HG02852 (cell line): ENCODE measurements at regions not wholly inside any gene's neighbourhood (a gene's known extent, or its start where the extent isn't known, plus 50 kb on each side); places are given as distances from the start of the nearest gene placed in this dataset.

Experiments used
- ATAC-seq: cut with Tn5 transposase; IDR thresholded peaks from one replicate; pipeline ENCODE4 v1.9.1; 2021; ENCODE audit warnings: mild to moderate bottlenecking, moderate library complexity; ENCODE audit not compliant: unreplicated experiment

DNA sequence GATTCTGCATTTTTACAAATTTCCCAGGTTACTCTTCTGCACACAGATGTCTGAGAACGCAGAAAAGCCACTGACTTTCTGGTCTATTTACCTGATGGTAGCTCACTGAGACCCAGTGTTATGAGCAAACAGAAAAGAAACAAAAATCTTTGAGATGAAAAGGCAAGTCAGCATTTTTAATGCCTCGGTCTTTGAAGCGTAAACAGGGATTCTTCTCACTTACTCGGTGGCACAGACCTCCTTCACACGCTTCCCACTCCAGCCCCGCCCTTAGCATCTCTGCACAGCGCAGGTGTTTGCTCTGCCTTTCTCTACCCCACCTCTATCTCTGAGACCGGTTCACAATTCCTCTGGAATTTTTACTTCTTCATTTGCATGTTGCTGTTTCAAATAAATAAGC is 195.0 kb upstream of the IRX1 start:
- no peak for ATAC-seq

DNA sequence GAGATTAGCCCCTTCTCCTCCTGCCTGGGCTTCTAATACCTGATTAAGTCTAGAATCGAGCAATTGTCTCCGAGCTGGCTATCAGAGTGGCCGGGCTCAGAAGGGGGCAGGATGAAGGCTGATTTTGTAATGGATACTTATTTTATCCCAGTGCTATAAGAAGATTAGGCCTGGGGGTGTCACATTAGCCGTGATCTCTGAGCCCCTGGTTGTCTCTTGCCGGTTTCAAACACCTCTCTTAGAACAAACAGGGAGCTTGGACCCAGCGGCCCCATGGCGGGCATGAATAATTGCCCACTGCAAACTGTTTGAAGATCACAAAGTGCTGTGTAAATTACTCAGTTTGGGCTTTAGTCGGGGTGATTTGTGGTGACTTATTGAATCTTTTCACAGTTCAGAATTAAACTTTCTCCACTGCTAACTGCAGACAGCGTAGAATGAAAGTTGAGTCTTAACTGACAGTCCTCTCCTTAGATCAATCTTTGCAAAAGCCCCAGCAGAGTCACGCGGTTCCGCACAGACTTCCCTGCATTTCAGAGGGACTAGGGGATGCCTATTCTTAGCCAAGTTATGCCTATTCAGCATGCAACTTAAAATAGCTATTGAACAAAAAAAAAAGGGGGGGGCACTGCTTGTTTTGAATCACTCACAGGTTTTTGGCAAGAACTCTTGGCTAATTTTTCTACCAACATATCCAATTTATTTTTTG is 200.6 kb upstream of the IRX1 start:
- no peak for ATAC-seq

DNA sequence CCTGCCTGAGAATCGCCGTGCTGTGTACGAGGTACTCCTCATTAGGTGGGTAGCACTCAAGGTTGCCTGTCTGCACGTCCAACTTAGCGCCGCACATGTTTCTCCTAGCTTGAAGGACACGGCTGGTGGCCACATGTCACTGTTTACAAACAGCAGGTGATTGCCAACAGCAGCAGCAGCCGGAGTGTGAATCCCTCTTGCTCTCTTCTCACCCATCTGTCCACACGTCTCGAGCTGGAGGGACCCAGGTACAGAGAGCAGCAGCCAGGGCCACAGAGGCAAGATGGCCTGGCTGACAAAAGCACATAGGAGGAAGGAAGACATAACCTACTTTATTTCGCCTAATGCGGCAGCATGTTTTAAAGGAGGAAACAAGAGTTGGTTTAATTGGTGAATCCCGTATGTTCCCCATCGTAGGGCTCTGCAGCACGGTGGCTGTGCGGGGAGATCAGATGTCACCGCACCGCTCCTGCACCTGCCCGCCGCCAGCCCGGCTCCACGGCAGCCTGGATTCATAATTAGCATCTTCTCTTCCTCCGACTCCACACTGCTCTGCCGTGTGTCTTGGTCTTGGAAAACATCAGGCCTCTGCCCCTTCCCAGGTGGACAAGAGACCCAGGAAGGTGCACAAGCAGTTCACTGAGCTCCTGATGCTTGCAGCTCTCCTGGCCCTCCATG is 201.6 kb upstream of the IRX1 start:
- ATAC-seq: no peak

DNA sequence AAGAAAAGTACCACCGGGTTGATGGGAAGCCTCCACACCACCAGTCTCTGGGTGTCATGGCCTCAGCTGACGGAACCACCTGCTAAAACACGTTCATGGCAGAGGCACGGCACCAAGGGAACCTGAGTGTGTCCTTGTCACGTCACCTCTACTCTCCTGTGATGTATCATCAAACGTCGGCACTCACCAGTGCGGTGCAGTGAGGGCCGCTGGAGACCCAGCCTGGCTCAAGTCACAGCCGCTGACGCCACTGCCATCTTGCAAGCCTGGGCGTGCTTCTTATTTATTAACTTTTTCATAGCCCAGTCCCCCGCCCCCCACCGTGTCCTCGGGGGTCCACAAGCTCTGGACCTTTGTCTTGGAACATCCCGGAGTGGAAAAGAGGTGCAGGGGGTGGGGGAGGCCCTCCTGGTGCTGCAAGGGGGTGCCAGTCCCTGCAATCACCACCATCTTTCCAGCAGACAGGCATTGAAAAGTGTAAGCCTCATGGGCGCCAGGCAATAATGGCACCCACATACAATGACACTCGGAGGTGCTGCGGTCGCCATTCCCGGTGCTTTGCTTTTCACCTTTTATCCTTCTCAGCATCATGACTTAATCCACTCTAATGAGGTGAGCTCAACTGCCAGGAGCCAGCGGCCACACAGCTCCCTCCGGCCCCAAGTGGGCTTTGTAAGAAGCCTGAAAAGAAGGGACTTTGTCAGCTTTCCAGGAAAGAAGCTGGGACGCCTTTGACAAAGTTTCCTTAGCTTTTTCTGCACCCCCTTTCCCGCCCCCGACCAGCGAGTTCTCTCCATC is 202.3 kb upstream of the IRX1 start:
- no peak for ATAC-seq

DNA sequence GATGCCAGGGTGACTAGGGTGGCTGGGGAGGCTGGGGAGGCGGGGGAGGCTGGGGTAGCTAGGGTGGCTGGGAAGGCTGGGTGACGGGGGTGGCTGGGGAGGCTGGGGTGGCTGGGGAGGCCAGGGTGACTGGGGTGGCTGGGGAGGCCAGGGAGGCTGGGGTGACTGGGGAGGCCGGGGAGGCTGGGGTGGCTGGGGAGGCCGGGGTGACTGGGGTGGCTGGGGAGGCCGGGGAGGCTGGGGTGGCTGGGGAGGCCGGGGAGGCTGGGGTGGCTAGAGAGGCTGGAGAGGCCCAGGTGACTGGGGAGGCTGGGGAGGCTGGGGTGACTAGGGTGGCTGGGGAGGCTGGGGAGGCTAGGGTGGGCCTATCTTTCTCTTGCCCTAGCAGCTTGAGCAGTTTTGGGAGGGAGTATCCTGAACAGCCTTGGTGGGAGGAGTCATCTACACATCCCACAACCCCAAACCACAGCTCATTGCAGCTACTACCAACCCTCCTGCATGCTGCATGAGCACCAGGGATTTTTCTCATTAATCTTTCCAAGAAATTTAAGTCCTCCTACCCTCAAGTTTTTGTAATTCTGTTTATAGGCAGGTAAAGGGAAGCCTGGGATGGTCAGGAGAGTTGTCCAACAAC is 203.2 kb upstream of the IRX1 start:
- no peak for ATAC-seq

DNA sequence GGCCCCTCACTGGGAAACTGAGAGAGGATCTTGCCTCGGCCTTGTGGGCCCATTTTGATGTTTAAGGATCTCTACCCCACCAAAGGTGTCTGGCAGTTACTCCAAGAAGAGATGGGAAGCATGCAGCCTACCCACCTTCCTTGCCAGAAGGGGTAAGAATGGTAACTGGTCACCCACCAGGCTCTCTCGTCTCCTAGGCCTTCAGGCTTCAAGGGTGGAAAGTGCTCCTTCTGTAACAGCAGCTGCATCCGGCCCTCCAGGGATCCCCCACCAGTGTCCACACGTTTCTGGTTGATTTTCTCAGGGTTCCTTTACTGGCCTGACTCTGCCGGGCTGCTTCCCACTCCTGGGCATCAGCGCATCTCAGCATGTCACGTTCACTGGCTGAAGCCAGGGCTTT is 204.4 kb upstream of the IRX1 start:
- no peak for ATAC-seq

DNA sequence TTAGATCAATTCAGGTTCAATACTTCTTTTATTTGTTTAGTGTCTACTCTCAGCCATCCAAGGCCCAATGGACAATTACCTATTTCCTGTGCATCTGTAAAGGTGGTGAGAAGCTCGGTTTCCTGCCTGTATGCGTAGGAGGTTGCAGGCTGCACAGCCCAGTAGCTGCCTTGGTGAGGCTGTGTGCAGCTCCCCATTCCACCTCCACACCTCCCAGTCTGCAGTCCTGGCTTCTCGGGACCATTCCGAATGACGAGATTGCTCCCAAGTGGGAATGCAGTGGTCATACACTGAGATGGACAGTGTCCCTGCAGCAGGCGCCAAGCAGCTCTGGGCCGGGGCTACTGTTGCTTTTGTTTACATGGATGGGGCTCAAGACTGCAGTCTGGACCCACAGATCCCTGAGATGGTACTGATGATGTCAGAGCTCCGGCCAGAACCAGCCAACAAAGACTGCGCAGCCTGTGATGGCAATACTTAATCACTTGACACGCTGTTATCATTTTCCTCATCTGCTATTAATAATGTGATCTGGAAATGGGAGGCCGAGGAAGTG is 206.1 kb upstream of the IRX1 start:
- ATAC-seq: no peak

DNA sequence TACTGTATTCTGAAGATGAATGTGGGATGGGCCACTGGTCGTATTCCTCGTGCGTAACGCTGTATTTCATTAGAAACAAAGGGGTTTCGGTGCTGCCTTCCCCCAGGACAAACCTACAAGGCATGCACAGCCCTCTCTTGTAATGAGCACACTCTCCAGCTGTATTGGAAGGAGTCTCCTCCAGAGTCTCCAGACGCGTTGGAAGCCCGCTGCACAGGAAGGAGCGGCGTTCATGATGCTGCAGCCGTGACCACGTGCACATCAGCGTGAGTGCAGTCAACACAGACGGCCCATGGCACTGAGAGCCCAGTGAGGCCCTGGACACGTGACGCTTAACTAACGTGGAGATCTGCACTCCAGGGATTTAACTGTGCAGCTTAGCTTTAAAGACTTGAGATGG is 209.0 kb upstream of the IRX1 start:
- no peak for ATAC-seq

DNA sequence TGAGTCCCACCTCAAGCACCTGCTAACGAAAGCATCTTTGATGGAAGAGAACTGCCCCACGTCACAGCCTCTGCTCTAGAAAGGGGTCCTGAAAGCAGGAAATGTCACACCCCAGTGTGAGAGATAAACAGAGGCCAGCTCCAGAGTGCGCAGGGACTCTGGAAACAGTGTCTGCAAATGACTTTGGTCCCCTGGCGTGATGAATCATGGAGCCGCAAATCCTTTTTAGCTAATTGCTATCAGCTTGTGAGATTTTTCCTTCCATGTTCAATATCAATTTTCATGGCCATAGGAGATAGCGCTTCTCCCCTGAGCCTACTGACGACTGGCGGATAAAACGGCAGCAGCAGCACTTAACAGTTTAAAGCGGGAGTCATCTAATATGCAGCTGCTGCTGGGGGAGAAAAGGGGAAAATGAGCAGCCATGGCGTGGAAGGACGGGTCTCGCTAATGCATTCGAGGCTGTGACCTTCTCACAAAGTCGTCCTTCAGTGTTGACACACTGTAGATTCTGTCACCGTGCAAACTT is 209.6 kb upstream of the IRX1 start:
- no peak for ATAC-seq

DNA sequence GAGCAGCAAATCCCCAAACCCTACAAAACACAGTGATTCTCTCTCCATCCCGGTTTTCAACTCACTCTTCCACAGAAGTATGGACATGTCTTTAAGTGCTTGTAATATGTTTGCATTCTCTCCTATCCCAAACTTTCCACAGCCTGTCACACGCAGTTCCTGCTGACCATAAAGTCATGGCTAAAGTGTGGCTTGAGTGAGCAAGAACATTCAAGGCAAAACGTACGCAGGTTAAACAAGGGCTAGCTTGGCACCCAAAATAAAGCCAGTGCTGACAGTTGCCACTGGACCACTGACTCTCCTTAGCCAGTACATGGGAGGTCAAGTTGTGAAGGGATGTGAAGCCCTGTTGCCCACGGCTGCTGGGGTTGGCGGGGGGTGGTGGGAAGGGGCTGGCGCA is 211.1 kb upstream of the IRX1 start:
- ATAC-seq: no peak

DNA sequence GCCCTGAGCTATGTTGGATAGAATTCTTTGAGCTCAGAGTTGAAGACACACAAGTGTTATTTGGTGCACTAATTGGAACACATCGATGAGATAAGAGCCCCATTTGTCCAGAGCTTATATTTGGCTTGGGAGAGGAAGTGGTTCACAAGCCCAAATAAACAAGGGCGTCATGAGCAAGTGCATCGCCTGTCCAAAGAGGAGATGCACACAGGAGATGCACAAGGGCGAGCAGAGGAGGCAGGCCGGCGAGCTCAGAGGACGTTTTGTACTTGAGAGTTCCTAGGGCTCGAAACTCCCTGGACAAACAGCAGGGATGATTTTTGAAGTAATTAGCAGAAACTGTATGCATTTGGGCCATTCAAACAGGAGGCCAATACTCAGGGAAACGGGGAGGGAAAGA is 212.8 kb upstream of the IRX1 start:
- no peak for ATAC-seq

DNA sequence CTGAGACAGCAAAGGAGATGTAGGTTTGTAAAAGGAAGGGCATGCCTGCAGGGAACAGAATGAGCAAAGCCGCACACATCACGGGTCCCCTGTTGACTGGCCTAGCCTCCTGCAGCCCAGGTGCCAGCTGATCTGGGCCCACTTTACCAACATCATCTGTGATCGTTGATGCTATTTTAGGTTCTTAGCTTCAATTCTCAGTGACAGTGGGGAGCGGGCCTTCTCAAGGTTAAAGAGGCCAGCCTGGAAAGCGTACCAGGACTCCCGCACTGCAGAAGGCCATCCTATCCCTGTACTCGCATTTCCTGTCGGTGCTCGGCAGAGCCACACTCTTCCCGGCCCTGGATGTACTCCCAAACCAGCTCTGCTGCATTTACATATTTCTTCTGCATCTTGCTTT is 213.5 kb upstream of the IRX1 start:
- ATAC-seq: no peak

DNA sequence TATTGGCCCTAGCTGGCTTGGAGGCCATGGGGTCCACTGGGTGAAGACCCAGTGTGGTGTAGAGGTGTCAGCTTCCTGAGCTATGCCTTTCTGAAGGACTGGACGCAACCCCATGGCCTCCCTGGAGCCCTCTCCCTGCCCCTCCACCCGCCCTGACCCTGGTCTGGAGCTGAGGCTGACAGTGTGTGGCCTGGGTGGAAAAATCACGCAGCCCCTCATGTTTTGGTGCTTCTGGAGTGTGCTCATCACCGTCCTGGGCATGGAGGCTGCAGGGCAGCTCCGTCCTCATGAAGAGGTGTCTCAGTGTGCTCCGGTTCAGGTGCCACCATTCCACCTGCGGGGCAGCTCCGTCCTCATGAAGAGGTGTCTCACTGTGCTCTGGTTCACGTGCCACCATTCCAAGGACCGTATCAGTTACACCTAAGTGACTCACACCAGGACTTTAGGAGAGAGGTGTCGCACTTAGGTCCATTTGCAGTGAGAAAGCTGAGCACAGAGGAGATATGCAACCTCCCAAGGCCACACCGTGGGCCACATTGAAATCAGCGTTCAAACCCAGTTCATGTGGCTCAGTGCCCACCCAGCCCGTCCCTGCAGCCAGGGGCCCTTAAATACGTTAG is 214.3 kb upstream of the IRX1 start:
- ATAC-seq: no peak

DNA sequence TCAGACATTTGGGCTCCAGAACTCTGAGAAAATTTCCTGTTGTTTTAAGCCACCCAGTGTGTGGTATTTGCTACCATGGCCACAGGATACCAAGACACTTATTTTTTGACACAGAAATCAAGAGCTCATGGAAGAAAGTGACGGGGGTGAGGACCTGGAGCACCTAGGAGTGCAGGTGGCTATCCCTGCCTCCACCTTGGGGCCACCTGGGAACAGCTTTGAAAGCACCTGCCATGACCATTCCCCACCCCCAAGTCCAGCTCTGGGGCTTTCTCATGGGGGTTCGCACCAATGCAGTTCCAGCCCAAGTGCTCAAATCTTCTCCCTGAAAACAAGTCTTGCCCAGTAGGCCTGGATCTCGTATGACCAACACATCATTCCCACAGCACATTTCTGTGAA is 214.9 kb upstream of the IRX1 start:
- no peak for ATAC-seq

DNA sequence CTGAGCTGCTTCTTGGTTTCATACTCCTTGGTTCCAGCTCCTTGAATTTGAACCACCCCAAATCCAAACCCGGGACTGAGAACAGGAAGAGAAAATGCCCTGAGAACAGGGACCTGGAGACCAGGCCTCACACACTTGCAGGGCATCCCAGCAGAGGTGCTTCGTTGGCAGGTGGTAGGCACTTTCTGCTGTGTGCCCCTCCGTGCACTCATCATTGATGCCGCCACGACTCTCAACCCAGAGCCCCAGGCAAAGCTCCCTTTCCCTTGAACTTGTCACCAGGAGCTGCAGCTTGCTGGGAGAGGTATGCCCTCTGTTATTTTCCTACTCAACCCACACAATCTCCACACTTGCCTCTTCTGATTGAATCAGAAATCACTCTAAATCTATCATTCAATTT is 217.8 kb upstream of the IRX1 start:
- ATAC-seq: no peak

DNA sequence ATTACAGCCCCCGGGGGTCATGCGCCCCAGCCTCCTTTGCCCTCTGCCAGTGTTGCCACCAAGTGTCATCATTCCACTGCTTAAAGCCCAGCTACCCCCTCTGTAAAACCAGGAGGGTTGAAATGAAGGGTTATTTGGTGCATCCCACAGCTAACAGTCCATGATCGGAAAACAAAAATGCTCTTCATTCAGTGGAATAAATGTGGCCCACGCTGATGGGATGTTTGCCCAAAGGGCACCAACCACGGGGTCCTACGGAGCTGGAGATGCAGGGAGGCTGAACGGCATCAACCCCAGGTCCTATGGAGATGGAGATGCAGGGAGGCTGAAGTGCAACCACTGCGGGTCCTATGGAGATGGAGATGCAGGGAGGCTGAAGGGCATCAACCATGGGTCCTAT is 218.5 kb upstream of the IRX1 start:
- no peak for ATAC-seq

DNA sequence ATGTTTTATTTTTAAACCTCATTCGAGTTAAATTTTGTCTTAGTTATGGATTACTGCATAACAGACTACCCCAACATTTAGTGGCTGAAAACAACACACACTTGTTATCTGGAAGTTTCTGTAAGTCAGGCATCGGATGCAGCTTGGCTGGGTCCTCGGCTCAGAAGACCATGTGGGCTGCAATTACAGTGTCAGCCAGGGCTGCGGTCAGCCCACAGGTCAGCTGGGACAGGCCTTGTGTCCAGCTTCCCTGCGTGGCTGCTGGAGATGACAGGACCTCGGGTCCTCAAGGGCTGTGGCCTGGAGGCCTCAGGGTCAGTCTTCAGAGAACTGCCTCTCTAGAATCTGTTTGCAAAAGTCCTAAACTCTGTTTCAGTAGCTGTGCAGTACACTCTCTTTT is 219.0 kb upstream of the IRX1 start:
- no peak for ATAC-seq

DNA sequence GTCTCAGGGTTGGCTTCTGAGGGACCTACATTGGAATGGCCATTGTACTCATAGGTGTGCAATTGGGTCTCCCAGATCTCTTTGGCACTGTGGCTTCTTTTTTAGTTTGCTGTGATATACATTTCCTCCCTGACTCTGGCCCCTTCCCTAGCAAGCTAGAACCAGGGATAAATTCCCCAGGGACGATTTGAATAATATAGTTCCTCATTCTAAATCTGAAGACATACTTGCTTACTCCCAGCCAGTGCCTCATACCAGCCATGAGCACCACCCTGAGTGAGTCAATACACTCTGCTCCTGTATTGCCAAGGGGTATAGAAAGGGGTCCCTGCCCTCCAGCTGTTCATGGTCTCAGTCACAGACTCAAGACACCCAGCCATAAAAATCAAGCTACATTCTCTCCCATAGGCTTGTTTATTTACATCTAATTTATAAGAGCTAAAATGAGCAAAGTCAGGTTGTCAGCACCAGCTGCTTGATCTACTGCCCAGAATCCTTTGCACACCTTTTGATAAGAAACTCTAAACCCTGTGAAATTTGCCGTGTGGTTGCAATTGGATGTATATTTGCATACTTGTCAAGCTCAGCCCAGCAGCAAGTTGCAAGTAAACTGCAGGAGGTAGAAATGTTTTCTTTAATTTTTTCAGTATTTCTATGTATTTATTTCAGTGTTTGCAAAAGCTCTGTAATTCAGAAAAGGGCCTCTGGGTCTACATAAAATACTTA is 219.9 kb upstream of the IRX1 start:
- ATAC-seq: no peak

DNA sequence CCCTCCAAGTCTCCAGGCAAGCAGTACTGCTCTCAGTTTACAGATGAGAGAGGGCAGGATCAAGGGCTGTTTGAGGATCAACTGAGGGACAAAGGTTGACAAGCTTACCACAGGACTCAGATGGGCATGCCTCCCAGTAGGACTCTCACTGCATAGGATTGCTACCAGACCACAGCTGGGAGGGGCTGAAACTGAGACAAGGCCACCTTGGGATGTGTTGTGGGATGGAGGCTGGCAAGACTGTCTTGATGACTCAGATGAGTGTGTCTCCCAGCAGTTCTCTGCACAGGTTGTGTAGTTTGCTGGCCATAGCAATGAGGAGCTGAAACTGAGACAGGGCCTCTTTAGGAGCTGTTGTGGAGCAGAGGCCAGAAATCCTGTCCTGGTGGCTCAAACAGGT is 222.2 kb upstream of the IRX1 start:
- ATAC-seq: no peak

DNA sequence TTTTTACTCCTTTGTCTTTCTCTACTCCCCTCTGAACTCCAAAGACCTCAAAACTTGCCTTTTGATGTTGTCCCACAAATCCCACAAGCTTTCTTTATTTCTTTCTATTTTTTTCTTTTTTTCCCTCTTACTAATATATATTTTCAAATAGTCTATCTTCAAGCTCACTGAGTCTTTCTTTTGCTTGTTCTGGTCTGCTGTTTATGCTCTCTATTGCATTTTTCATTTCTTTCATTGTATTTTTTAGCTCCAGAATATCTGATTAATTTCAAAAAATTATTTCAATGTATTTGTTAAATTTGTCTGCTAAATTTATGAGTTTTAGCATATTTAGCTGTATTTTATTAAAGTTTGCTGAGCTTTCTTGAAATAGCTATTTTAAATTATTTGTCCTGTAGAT is 223.3 kb upstream of the IRX1 start:
- no peak for ATAC-seq
